ENCODE measurements at regions not wholly inside any gene's neighbourhood (a gene's known extent, or its start where the extent isn't known, plus 50 kb on each side); places are given as distances from the start of the nearest gene placed in this dataset.

- Histone ChIP-seq H3K36me3 (ENCODE audit: control insufficient read depth in 2 of 2, insufficient read depth in 2 of 2, low read length in 1 of 2) (no peaks in the 10 kb centered on the region), H3K27me3 (ENCODE audit: control insufficient read depth in 1 of 2, insufficient read depth in 2 of 2, low read length in 2 of 2) (no peaks in the 10 kb centered on the region), H3K27ac (ENCODE audit: low read depth in 2 of 2, low read length in 1 of 2) (no peak overlapping the region), H3K4me1 (ENCODE audit: control insufficient read depth in 2 of 2, insufficient read depth in 2 of 2, low read length in 1 of 2) (no peaks in the 10 kb centered on the region), H3K9me3 (ENCODE audit: control insufficient read depth in 2 of 2, insufficient read depth in 1 of 2, low read depth in 1 of 2, low read length in 1 of 2) (no peaks in the 10 kb centered on the region), H3K4me3 (ENCODE audit: low read depth in 1 of 2, low read length in 2 of 2) (no peak overlapping the region)
- 94 to 98% methylated on average over 2 of the region's 2 CpGs for WGBS, 2 donors
Observed at GRCh38 chr4:154107337-154107736, 318.5 kb upstream of the SFRP2 start.

GRCh38 chr4:154088741-154089140 lies 299.9 kb upstream of the SFRP2 start:
- WGBS, 2 donors: 29 to 30% methylated on average over 2 of the region's 2 CpGs
- Histone ChIP-seq H3K4me3 (ENCODE audit: low read depth in 1 of 2, low read length in 2 of 2) (no peak overlapping the region), H3K27ac (ENCODE audit: low read depth in 2 of 2, low read length in 1 of 2) (no peak overlapping the region), H3K9me3 (ENCODE audit: control insufficient read depth in 2 of 2, insufficient read depth in 1 of 2, low read depth in 1 of 2, low read length in 1 of 2) (no peaks in the 10 kb centered on the region), H3K36me3 (ENCODE audit: control insufficient read depth in 2 of 2, insufficient read depth in 2 of 2, low read length in 1 of 2) (no peaks in the 10 kb centered on the region), H3K27me3 (ENCODE audit: control insufficient read depth in 1 of 2, insufficient read depth in 2 of 2, low read length in 2 of 2) (no peaks in the 10 kb centered on the region), H3K4me1 (ENCODE audit: control insufficient read depth in 2 of 2, insufficient read depth in 2 of 2, low read length in 1 of 2) (no peaks in the 10 kb centered on the region)

- WGBS, 2 donors: 31 to 42% methylated on average over 3 of the region's 3 CpGs
- no peak overlapping the region for H3K4me3 ChIP-seq (ENCODE audit: low read depth in 1 of 2, low read length in 2 of 2)
Observed at GRCh38 chr4:154086247-154086646, 297.4 kb upstream of the SFRP2 start.

GRCh38 chr4:154084864-154085263 lies 296.0 kb upstream of the SFRP2 start:
- 83 to 86% methylated on average over 1 of the region's 1 CpG for WGBS, 2 donors
- H3K27me3 ChIP-seq (ENCODE audit: control insufficient read depth in 1 of 2, insufficient read depth in 2 of 2, low read length in 2 of 2): no peaks in the 10 kb centered on the region
- H3K4me3 ChIP-seq (ENCODE audit: low read depth in 1 of 2, low read length in 2 of 2): no peak overlapping the region
- no peaks in the 10 kb centered on the region for H3K36me3 ChIP-seq (ENCODE audit: control insufficient read depth in 2 of 2, insufficient read depth in 2 of 2, low read length in 1 of 2)
- no peak overlapping the region for H3K27ac ChIP-seq (ENCODE audit: low read depth in 2 of 2, low read length in 1 of 2)
- H3K4me1 ChIP-seq (ENCODE audit: control insufficient read depth in 2 of 2, insufficient read depth in 2 of 2, low read length in 1 of 2): no peaks in the 10 kb centered on the region
- H3K9me3 ChIP-seq (ENCODE audit: control insufficient read depth in 2 of 2, insufficient read depth in 1 of 2, low read depth in 1 of 2, low read length in 1 of 2): no peaks in the 10 kb centered on the region

More at GRCh38 chr4:154086247-154086646, 297.4 kb upstream of the SFRP2 start:
- H3K36me3 ChIP-seq (ENCODE audit: control insufficient read depth in 2 of 2, insufficient read depth in 2 of 2, low read length in 1 of 2): no peaks in the 10 kb centered on the region
- no peaks in the 10 kb centered on the region for H3K4me1 ChIP-seq (ENCODE audit: control insufficient read depth in 2 of 2, insufficient read depth in 2 of 2, low read length in 1 of 2)
- no peaks in the 10 kb centered on the region for H3K9me3 ChIP-seq (ENCODE audit: control insufficient read depth in 2 of 2, insufficient read depth in 1 of 2, low read depth in 1 of 2, low read length in 1 of 2)
- H3K27ac ChIP-seq (ENCODE audit: low read depth in 2 of 2, low read length in 1 of 2): no peak overlapping the region
- no peaks in the 10 kb centered on the region for H3K27me3 ChIP-seq (ENCODE audit: control insufficient read depth in 1 of 2, insufficient read depth in 2 of 2, low read length in 2 of 2)

- no peak overlapping the region for H3K4me3 ChIP-seq (ENCODE audit: low read depth in 1 of 2, low read length in 2 of 2)
- H3K4me1 ChIP-seq (ENCODE audit: control insufficient read depth in 2 of 2, insufficient read depth in 2 of 2, low read length in 1 of 2): no peaks in the 10 kb centered on the region
- H3K27ac ChIP-seq (ENCODE audit: low read depth in 2 of 2, low read length in 1 of 2): no peak overlapping the region
- no peaks in the 10 kb centered on the region for H3K9me3 ChIP-seq (ENCODE audit: control insufficient read depth in 2 of 2, insufficient read depth in 1 of 2, low read depth in 1 of 2, low read length in 1 of 2)
- no peaks in the 10 kb centered on the region for H3K36me3 ChIP-seq (ENCODE audit: control insufficient read depth in 2 of 2, insufficient read depth in 2 of 2, low read length in 1 of 2)
- H3K27me3 ChIP-seq (ENCODE audit: control insufficient read depth in 1 of 2, insufficient read depth in 2 of 2, low read length in 2 of 2): no peaks in the 10 kb centered on the region
- WGBS, 2 donors: 72 to 78% methylated on average over 5 of the region's 5 CpGs
Observed at GRCh38 chr4:154082760-154083535, 294.1 kb upstream of the SFRP2 start.

GRCh38 chr4:154081391-154081790 lies 292.5 kb upstream of the SFRP2 start:
- Histone ChIP-seq H3K4me3 (ENCODE audit: low read depth in 1 of 2, low read length in 2 of 2) (no peak overlapping the region), H3K4me1 (ENCODE audit: control insufficient read depth in 2 of 2, insufficient read depth in 2 of 2, low read length in 1 of 2) (no peaks in the 10 kb centered on the region), H3K27me3 (ENCODE audit: control insufficient read depth in 1 of 2, insufficient read depth in 2 of 2, low read length in 2 of 2) (no peaks in the 10 kb centered on the region), H3K36me3 (ENCODE audit: control insufficient read depth in 2 of 2, insufficient read depth in 2 of 2, low read length in 1 of 2) (no peaks in the 10 kb centered on the region), H3K27ac (ENCODE audit: low read depth in 2 of 2, low read length in 1 of 2) (no peak overlapping the region), H3K9me3 (ENCODE audit: control insufficient read depth in 2 of 2, insufficient read depth in 1 of 2, low read depth in 1 of 2, low read length in 1 of 2) (no peaks in the 10 kb centered on the region)
- 68 to 69% methylated on average over 2 of the region's 2 CpGs for WGBS, 2 donors

GRCh38 chr4:154078504-154079350 lies 289.8 kb upstream of the SFRP2 start:
- Histone ChIP-seq H3K27ac (ENCODE audit: low read depth in 2 of 2, low read length in 1 of 2) (no peak overlapping the region), H3K4me3 (ENCODE audit: low read depth in 1 of 2, low read length in 2 of 2) (no peak overlapping the region), H3K27me3 (ENCODE audit: control insufficient read depth in 1 of 2, insufficient read depth in 2 of 2, low read length in 2 of 2) (no peaks in the 10 kb centered on the region), H3K36me3 (ENCODE audit: control insufficient read depth in 2 of 2, insufficient read depth in 2 of 2, low read length in 1 of 2) (no peaks in the 10 kb centered on the region), H3K4me1 (ENCODE audit: control insufficient read depth in 2 of 2, insufficient read depth in 2 of 2, low read length in 1 of 2) (no peaks in the 10 kb centered on the region), H3K9me3 (ENCODE audit: control insufficient read depth in 2 of 2, insufficient read depth in 1 of 2, low read depth in 1 of 2, low read length in 1 of 2) (no peaks in the 10 kb centered on the region)
- WGBS, 2 donors: 77 to 79% methylated on average over 8 of the region's 8 CpGs

GRCh38 chr4:154076921-154077320 lies 288.0 kb upstream of the SFRP2 start:
- no peaks in the 10 kb centered on the region for H3K9me3 ChIP-seq (ENCODE audit: control insufficient read depth in 2 of 2, insufficient read depth in 1 of 2, low read depth in 1 of 2, low read length in 1 of 2)
- H3K36me3 ChIP-seq (ENCODE audit: control insufficient read depth in 2 of 2, insufficient read depth in 2 of 2, low read length in 1 of 2): no peaks in the 10 kb centered on the region
- 70 to 74% methylated on average over 4 of the region's 4 CpGs for WGBS, 2 donors
- H3K27ac ChIP-seq (ENCODE audit: low read depth in 2 of 2, low read length in 1 of 2): no peak overlapping the region
- H3K27me3 ChIP-seq (ENCODE audit: control insufficient read depth in 1 of 2, insufficient read depth in 2 of 2, low read length in 2 of 2): no peaks in the 10 kb centered on the region
- H3K4me1 ChIP-seq (ENCODE audit: control insufficient read depth in 2 of 2, insufficient read depth in 2 of 2, low read length in 1 of 2): no peaks in the 10 kb centered on the region
- H3K4me3 ChIP-seq (ENCODE audit: low read depth in 1 of 2, low read length in 2 of 2): no peak overlapping the region

GRCh38 chr4:154073107-154073822 lies 284.4 kb upstream of the SFRP2 start:
- Histone ChIP-seq H3K36me3 (ENCODE audit: control insufficient read depth in 2 of 2, insufficient read depth in 2 of 2, low read length in 1 of 2) (no peaks in the 10 kb centered on the region), H3K27ac (ENCODE audit: low read depth in 2 of 2, low read length in 1 of 2) (no peak overlapping the region), H3K27me3 (ENCODE audit: control insufficient read depth in 1 of 2, insufficient read depth in 2 of 2, low read length in 2 of 2) (no peaks in the 10 kb centered on the region), H3K4me1 (ENCODE audit: control insufficient read depth in 2 of 2, insufficient read depth in 2 of 2, low read length in 1 of 2) (no peaks in the 10 kb centered on the region), H3K4me3 (ENCODE audit: low read depth in 1 of 2, low read length in 2 of 2) (no peak overlapping the region), H3K9me3 (ENCODE audit: control insufficient read depth in 2 of 2, insufficient read depth in 1 of 2, low read depth in 1 of 2, low read length in 1 of 2) (no peaks in the 10 kb centered on the region)
- WGBS, 2 donors: 51 to 62% methylated on average over 4 of the region's 4 CpGs
